ENCODE measurements at regions not wholly inside any gene's neighbourhood (a gene's known extent, or its start where the extent isn't known, plus 50 kb on each side); places are given as distances from the start of the nearest gene placed in this dataset.

GRCh38 chr12:118608770-118609344 lies 232.5 kb downstream of the SUDS3 start:
- Histone ChIP-seq H3K36me3 (ENCODE audit: insufficient read depth, low read length) (no peaks in the 10 kb centered on the region), H3K9ac (ENCODE audit: low read depth, low read length) (no peak overlapping the region), H3K4me3 (ENCODE audit: low read length) (no peak overlapping the region), H3K4me1 (ENCODE audit: insufficient read depth, low read length) (peaks cover 21% of the 10 kb centered on the region; the same call in 1 of the 2 replicates), H3K9me3 (ENCODE audit: insufficient read depth, low read depth, low read length) (peaks cover 10% of the 10 kb centered on the region), H3K27me3 (ENCODE audit: insufficient read depth, low read length) (no peaks in the 10 kb centered on the region), H3K27ac (ENCODE audit: low read depth, low read length) (no peak overlapping the region)
- WGBS, result 91% methylated on average over 3 of the region's 3 CpGs

GRCh38 chr12:118611295-118611694 lies 234.9 kb downstream of the SUDS3 start:
- 73% methylated on average over 9 of the region's 9 CpGs for WGBS
- peak overlapping the region; percentile 11; the same call in 1 of the 2 replicates for H3K27ac ChIP-seq (ENCODE audit: low read depth, low read length)
- H3K4me3 ChIP-seq (ENCODE audit: low read length), result no peak overlapping the region
- peaks cover 14% of the 10 kb centered on the region for H3K9me3 ChIP-seq (ENCODE audit: insufficient read depth, low read depth, low read length)
- H3K4me1 ChIP-seq (ENCODE audit: insufficient read depth, low read length), result peaks cover 21% of the 10 kb centered on the region; the same call in 1 of the 2 replicates
- H3K9ac ChIP-seq (ENCODE audit: low read depth, low read length), result peak overlapping the region; percentile 29; the same call in 1 of the 2 replicates
- no peaks in the 10 kb centered on the region for H3K27me3 ChIP-seq (ENCODE audit: insufficient read depth, low read length)
- no peaks in the 10 kb centered on the region for H3K36me3 ChIP-seq (ENCODE audit: insufficient read depth, low read length)

- Histone ChIP-seq H3K4me1 (ENCODE audit: insufficient read depth, low read length) (peaks cover 22% of the 10 kb centered on the region; the same call in 1 of the 2 replicates), H3K27ac (ENCODE audit: low read depth, low read length) (no peak overlapping the region), H3K9me3 (ENCODE audit: insufficient read depth, low read depth, low read length) (peaks cover 14% of the 10 kb centered on the region), H3K9ac (ENCODE audit: low read depth, low read length) (no peak overlapping the region), H3K4me3 (ENCODE audit: low read length) (no peak overlapping the region), H3K27me3 (ENCODE audit: insufficient read depth, low read length) (no peaks in the 10 kb centered on the region), H3K36me3 (ENCODE audit: insufficient read depth, low read length) (no peaks in the 10 kb centered on the region)
- WGBS, result 85% methylated on average over 5 of the region's 5 CpGs
Measured at GRCh38 chr12:118611770-118612169, 235.4 kb downstream of the SUDS3 start.

GRCh38 chr12:118617611-118618450 lies 241.5 kb downstream of the SUDS3 start:
- no peaks in the 10 kb centered on the region for H3K36me3 ChIP-seq (ENCODE audit: insufficient read depth, low read length)
- 45% methylated on average over 4 of the region's 5 CpGs for WGBS
- peak overlapping the region; percentile 17; the same call in 1 of the 2 replicates for H3K4me3 ChIP-seq (ENCODE audit: low read length)
- peaks cover 17% of the 10 kb centered on the region for H3K4me1 ChIP-seq (ENCODE audit: insufficient read depth, low read length)
- H3K27me3 ChIP-seq (ENCODE audit: insufficient read depth, low read length), result no peaks in the 10 kb centered on the region
- H3K27ac ChIP-seq (ENCODE audit: low read depth, low read length), result peak overlapping the region; percentile 90; the same call in 1 of the 2 replicates
- peaks cover 13% of the 10 kb centered on the region; the same call in 1 of the 2 replicates for H3K9me3 ChIP-seq (ENCODE audit: insufficient read depth, low read depth, low read length)
- no peak overlapping the region for H3K9ac ChIP-seq (ENCODE audit: low read depth, low read length)

GRCh38 chr12:118618695-118619094 lies 242.3 kb downstream of the SUDS3 start:
- H3K4me3 ChIP-seq (ENCODE audit: low read length), result peak overlapping the region; percentile 4; the same call in 1 of the 2 replicates
- 100% methylated on average over 1 of the region's 1 CpG for WGBS
- H3K4me1 ChIP-seq (ENCODE audit: insufficient read depth, low read length), result peaks cover 17% of the 10 kb centered on the region
- H3K9me3 ChIP-seq (ENCODE audit: insufficient read depth, low read depth, low read length), result peaks cover 5% of the 10 kb centered on the region; the same call in 1 of the 2 replicates
- no peaks in the 10 kb centered on the region for H3K27me3 ChIP-seq (ENCODE audit: insufficient read depth, low read length)
- H3K9ac ChIP-seq (ENCODE audit: low read depth, low read length), result no peak overlapping the region
- H3K36me3 ChIP-seq (ENCODE audit: insufficient read depth, low read length), result no peaks in the 10 kb centered on the region
- peak overlapping the region; percentile 90; the same call in 1 of the 2 replicates for H3K27ac ChIP-seq (ENCODE audit: low read depth, low read length)

- 92% methylated on average over 3 of the region's 3 CpGs for WGBS
- Histone ChIP-seq H3K4me1 (ENCODE audit: insufficient read depth, low read length) (no peaks in the 10 kb centered on the region), H3K27ac (ENCODE audit: low read depth, low read length) (no peak overlapping the region), H3K36me3 (ENCODE audit: insufficient read depth, low read length) (no peaks in the 10 kb centered on the region), H3K4me3 (ENCODE audit: low read length) (no peak overlapping the region), H3K9me3 (ENCODE audit: insufficient read depth, low read depth, low read length) (no peaks in the 10 kb centered on the region), H3K27me3 (ENCODE audit: insufficient read depth, low read length) (no peaks in the 10 kb centered on the region), H3K9ac (ENCODE audit: low read depth, low read length) (no peak overlapping the region)
Measured at GRCh38 chr12:118625050-118625675, 248.8 kb downstream of the SUDS3 start.

GRCh38 chr12:118633071-118633470 lies 256.7 kb downstream of the SUDS3 start:
- 78% methylated on average over 4 of the region's 4 CpGs for WGBS
- Histone ChIP-seq H3K27ac (ENCODE audit: low read depth, low read length) (no peak overlapping the region), H3K4me3 (ENCODE audit: low read length) (no peak overlapping the region), H3K27me3 (ENCODE audit: insufficient read depth, low read length) (no peaks in the 10 kb centered on the region), H3K9me3 (ENCODE audit: insufficient read depth, low read depth, low read length) (no peaks in the 10 kb centered on the region), H3K36me3 (ENCODE audit: insufficient read depth, low read length) (no peaks in the 10 kb centered on the region), H3K9ac (ENCODE audit: low read depth, low read length) (no peak overlapping the region), H3K4me1 (ENCODE audit: insufficient read depth, low read length) (no peaks in the 10 kb centered on the region)

GRCh38 chr12:118635276-118635675 lies 258.9 kb downstream of the SUDS3 start:
- Histone ChIP-seq H3K4me1 (ENCODE audit: insufficient read depth, low read length) (no peaks in the 10 kb centered on the region), H3K4me3 (ENCODE audit: low read length) (no peak overlapping the region), H3K27me3 (ENCODE audit: insufficient read depth, low read length) (no peaks in the 10 kb centered on the region), H3K27ac (ENCODE audit: low read depth, low read length) (no peak overlapping the region), H3K9ac (ENCODE audit: low read depth, low read length) (no peak overlapping the region), H3K36me3 (ENCODE audit: insufficient read depth, low read length) (no peaks in the 10 kb centered on the region), H3K9me3 (ENCODE audit: insufficient read depth, low read depth, low read length) (no peaks in the 10 kb centered on the region)
- 100% methylated on average over 2 of the region's 3 CpGs for WGBS

GRCh38 chr12:118637767-118638370 lies 261.5 kb downstream of the SUDS3 start:
- Histone ChIP-seq H3K27ac (ENCODE audit: low read depth, low read length) (no peak overlapping the region), H3K27me3 (ENCODE audit: insufficient read depth, low read length) (no peaks in the 10 kb centered on the region), H3K9me3 (ENCODE audit: insufficient read depth, low read depth, low read length) (no peaks in the 10 kb centered on the region), H3K36me3 (ENCODE audit: insufficient read depth, low read length) (no peaks in the 10 kb centered on the region), H3K9ac (ENCODE audit: low read depth, low read length) (no peak overlapping the region), H3K4me3 (ENCODE audit: low read length) (no peak overlapping the region), H3K4me1 (ENCODE audit: insufficient read depth, low read length) (no peaks in the 10 kb centered on the region)
- 87% methylated on average over 7 of the region's 7 CpGs for WGBS

- H3K9me3 ChIP-seq (ENCODE audit: insufficient read depth, low read depth, low read length), result no peaks in the 10 kb centered on the region
- H3K9ac ChIP-seq (ENCODE audit: low read depth, low read length), result no peak overlapping the region
- H3K36me3 ChIP-seq (ENCODE audit: insufficient read depth, low read length), result no peaks in the 10 kb centered on the region
- H3K4me3 ChIP-seq (ENCODE audit: low read length), result no peak overlapping the region
- H3K27me3 ChIP-seq (ENCODE audit: insufficient read depth, low read length), result no peaks in the 10 kb centered on the region
- H3K27ac ChIP-seq (ENCODE audit: low read depth, low read length), result no peak overlapping the region
- no peaks in the 10 kb centered on the region for H3K4me1 ChIP-seq (ENCODE audit: insufficient read depth, low read length)
- 87% methylated on average over 3 of the region's 3 CpGs for WGBS
Measured at GRCh38 chr12:118641249-118641648, 264.9 kb downstream of the SUDS3 start.

GRCh38 chr12:118645219-118645618 lies 268.9 kb downstream of the SUDS3 start:
- H3K9me3 ChIP-seq (ENCODE audit: insufficient read depth, low read depth, low read length), result no peaks in the 10 kb centered on the region
- H3K36me3 ChIP-seq (ENCODE audit: insufficient read depth, low read length), result no peaks in the 10 kb centered on the region
- no peak overlapping the region for H3K4me3 ChIP-seq (ENCODE audit: low read length)
- H3K4me1 ChIP-seq (ENCODE audit: insufficient read depth, low read length), result no peaks in the 10 kb centered on the region
- WGBS, result 36% methylated on average over 3 of the region's 3 CpGs
- no peak overlapping the region for H3K9ac ChIP-seq (ENCODE audit: low read depth, low read length)
- no peaks in the 10 kb centered on the region for H3K27me3 ChIP-seq (ENCODE audit: insufficient read depth, low read length)
- no peak overlapping the region for H3K27ac ChIP-seq (ENCODE audit: low read depth, low read length)
